Natural killer cell (primary cell): ENCODE measurements at regions not wholly inside any gene's neighbourhood (a gene's known extent, or its start where the extent isn't known, plus 50 kb on each side); places are given as distances from the start of the nearest gene placed in this dataset.
"Not testable (repeated sequence)": the region's sequence is repeated elsewhere in the genome, so short reads cannot be mapped to it uniquely, and the experiment has no call there.

Experiments
- ATAC-seq, 3 donors: fragments of 150-1000 bp in 2 of 3; fragments of 200-7000 bp in 1 of 3; cut with Tn5 transposase; 1 replicate in 1 of 3; 2 replicates in 2 of 3; pipeline ENCODE4 v1.10.0; 2021; ENCODE audit warnings: mild to moderate bottlenecking in 2 of 3, moderate library complexity in 2 of 3
- DNase-seq, 2 donors: peaks; one replicate each; pipeline versions ENCODE4 v3.0.0 to v3.0.0-alpha.2; 2013 to 2021; ENCODE audit warnings: mixed read lengths in 1 of 2
- H3K27ac ChIP-seq: one replicate; pipeline ENCODE4 v1.5.1; 2013; ENCODE audit warnings: mild to moderate bottlenecking, low read length
- H3K27me3 ChIP-seq: one replicate; pipeline ENCODE4 v1.6.1; 2013; ENCODE audit warnings: low read length; ENCODE audit not compliant: control insufficient read depth, insufficient read depth
- H3K36me3 ChIP-seq: one replicate; pipeline ENCODE4 v1.6.1; 2013; ENCODE audit warnings: low read length; ENCODE audit not compliant: control insufficient read depth, insufficient read depth
- H3K4me1 ChIP-seq: one replicate; pipeline ENCODE4 v1.6.1; 2013; ENCODE audit warnings: low read length; ENCODE audit not compliant: control insufficient read depth, insufficient read depth
- H3K4me3 ChIP-seq: one replicate; pipeline ENCODE4 v1.5.1; 2013; ENCODE audit warnings: low read length
- H3K9me3 ChIP-seq: one replicate; pipeline ENCODE4 v1.6.1; 2013; ENCODE audit warnings: low read length; ENCODE audit not compliant: control insufficient read depth, insufficient read depth
- H3K27ac Mint-ChIP-seq, 2 donors: one replicate each; pipeline ENCODE4 v1.8.0; 2022; ENCODE audit warnings: mild to moderate bottlenecking in 2 of 2, mixed read lengths in 2 of 2, moderate library complexity in 1 of 2
- H3K27me3 Mint-ChIP-seq, 2 donors: one replicate each; pipeline ENCODE4 v1.8.0; 2022; ENCODE audit warnings: low read depth in 2 of 2, mixed read lengths in 2 of 2
- H3K36me3 Mint-ChIP-seq: one replicate; pipeline ENCODE4 v1.8.0; 2022; ENCODE audit warnings: mixed read lengths
- H3K4me1 Mint-ChIP-seq, 2 donors: one replicate each; pipeline ENCODE4 v1.8.0; 2022; ENCODE audit warnings: mixed read lengths in 2 of 2
- H3K4me3 Mint-ChIP-seq: one replicate; pipeline ENCODE4 v1.8.0; 2022; ENCODE audit warnings: mild to moderate bottlenecking, moderate library complexity, mixed read lengths
- H3K9me3 Mint-ChIP-seq, 2 donors: one replicate each; pipeline ENCODE4 v1.8.0; 2022; ENCODE audit warnings: mixed read lengths in 2 of 2
- CTCF ChIP-seq: fragments of 200-600 bp; IDR thresholded peaks from one replicate; pipeline ENCODE4 v1.8.0; 2022; ENCODE audit warnings: antibody characterized with exemption
- WGBS: methylation state at CpG from one replicate; pipeline ENCODE4 v1.1.7; 2013; ENCODE audit warnings: missing lambda C conversion rate; ENCODE audit not compliant: insufficient coverage; 5-methylcytosine and 5-hydroxymethylcytosine counted together
- intact Hi-C: fragments of 100-400 bp; cut with micrococcal nuclease; formaldehyde crosslinking; loops from one replicate; pipeline ENCODE4 v1.14.2; 2022

DNA sequence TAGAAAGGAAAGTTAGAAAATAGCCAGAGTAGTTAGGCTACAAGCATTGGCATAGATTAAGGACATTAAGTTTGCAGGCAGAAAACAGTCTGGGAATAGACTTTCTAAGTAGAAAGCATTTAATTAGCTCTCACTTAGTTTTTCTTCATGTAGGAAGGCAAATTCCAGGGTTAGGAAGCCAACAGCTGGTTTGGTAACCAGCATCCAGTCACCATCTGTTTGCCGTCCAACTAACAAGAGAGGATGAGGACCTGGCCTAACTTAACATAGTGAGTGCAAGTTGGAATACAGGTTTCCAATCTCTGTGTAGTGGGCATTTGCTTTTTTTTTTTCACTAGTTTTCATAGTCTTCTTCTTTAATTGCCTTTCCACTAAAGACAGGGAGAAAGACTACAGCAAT lies 121.7 kb upstream of the NR3C1 start:
- intact Hi-C loops, result no loop called here
- no peak for TF ChIP-seq CTCF
- DNase-seq (no peak), ATAC-seq (no peak)
- H3K27ac ChIP-seq, result no peak overlapping the region
- H3K9me3 ChIP-seq, result no peaks in the 10 kb centered on the region
- Mint-ChIP-seq H3K4me3 (no peak overlapping the region), H3K36me3 (no peaks in the 10 kb centered on the region), H3K27ac (no peak overlapping the region), H3K9me3 (no peaks in the 10 kb centered on the region), H3K27me3 (peaks cover 0 to 8% of the 10 kb centered on the region in 2 donors), H3K4me1 (no peaks in the 10 kb centered on the region)
- WGBS, result 88% methylated on average over 1 of the region's 1 CpG
- H3K36me3 ChIP-seq, result no peaks in the 10 kb centered on the region
- H3K27me3 ChIP-seq, result no peaks in the 10 kb centered on the region
- no peaks in the 10 kb centered on the region for H3K4me1 ChIP-seq
- H3K4me3 ChIP-seq, result no peak overlapping the region

GRCh38 chr5:143524338-143524945 lies 121.0 kb upstream of the NR3C1 start:
- H3K9me3 Mint-ChIP-seq, result no peaks in the 10 kb centered on the region
- Histone ChIP-seq H3K9me3 (no peaks in the 10 kb centered on the region), H3K4me3 (no peak overlapping the region), H3K4me1 (no peaks in the 10 kb centered on the region), H3K27me3 (no peaks in the 10 kb centered on the region), H3K27ac (no peak overlapping the region), H3K36me3 (no peaks in the 10 kb centered on the region)
- no peaks in the 10 kb centered on the region for H3K36me3 Mint-ChIP-seq
- WGBS, result 85% methylated on average over 2 of the region's 2 CpGs
- intact Hi-C loops, result no loop called here
- H3K27ac Mint-ChIP-seq, result no peak overlapping the region
- H3K4me1 Mint-ChIP-seq, result no peaks in the 10 kb centered on the region
- no peak for TF ChIP-seq CTCF
- H3K4me3 Mint-ChIP-seq, result no peak overlapping the region
- ATAC-seq (no peak), DNase-seq (no peak)
- peaks cover 0 to 8% of the 10 kb centered on the region in 2 donors for H3K27me3 Mint-ChIP-seq

- Histone ChIP-seq H3K4me3 (no peak overlapping the region), H3K27me3 (no peaks in the 10 kb centered on the region), H3K4me1 (no peaks in the 10 kb centered on the region), H3K27ac (no peak overlapping the region), H3K36me3 (no peaks in the 10 kb centered on the region), H3K9me3 (no peaks in the 10 kb centered on the region)
- no peak for DNase-seq
- TF ChIP-seq CTCF, result no peak
- Mint-ChIP-seq H3K4me3 (no peak overlapping the region), H3K9me3 (no peaks in the 10 kb centered on the region), H3K27me3 (peaks cover 0 to 8% of the 10 kb centered on the region in 2 donors), H3K36me3 (no peaks in the 10 kb centered on the region), H3K4me1 (no peaks in the 10 kb centered on the region), H3K27ac (no peak overlapping the region)
- intact Hi-C loops, result no loop called here
- no peak for ATAC-seq
- WGBS, result 96% methylated on average over 4 of the region's 4 CpGs
Observed at GRCh38 chr5:143521846-143522400, 118.4 kb upstream of the NR3C1 start.

GRCh38 chr5:143521141-143521540 lies 117.7 kb upstream of the NR3C1 start:
- Mint-ChIP-seq H3K9me3 (no peaks in the 10 kb centered on the region), H3K4me1 (no peaks in the 10 kb centered on the region), H3K27me3 (peaks cover 0 to 8% of the 10 kb centered on the region in 2 donors), H3K27ac (no peak overlapping the region), H3K4me3 (no peak overlapping the region), H3K36me3 (no peaks in the 10 kb centered on the region)
- DNase-seq, result no peak
- intact Hi-C loops, result no loop called here
- Histone ChIP-seq H3K4me3 (no peak overlapping the region), H3K9me3 (no peaks in the 10 kb centered on the region), H3K36me3 (no peaks in the 10 kb centered on the region), H3K4me1 (no peaks in the 10 kb centered on the region), H3K27ac (no peak overlapping the region), H3K27me3 (no peaks in the 10 kb centered on the region)
- no peak for ATAC-seq
- no peak for TF ChIP-seq CTCF
- WGBS, result 92% methylated on average over 4 of the region's 4 CpGs

DNA sequence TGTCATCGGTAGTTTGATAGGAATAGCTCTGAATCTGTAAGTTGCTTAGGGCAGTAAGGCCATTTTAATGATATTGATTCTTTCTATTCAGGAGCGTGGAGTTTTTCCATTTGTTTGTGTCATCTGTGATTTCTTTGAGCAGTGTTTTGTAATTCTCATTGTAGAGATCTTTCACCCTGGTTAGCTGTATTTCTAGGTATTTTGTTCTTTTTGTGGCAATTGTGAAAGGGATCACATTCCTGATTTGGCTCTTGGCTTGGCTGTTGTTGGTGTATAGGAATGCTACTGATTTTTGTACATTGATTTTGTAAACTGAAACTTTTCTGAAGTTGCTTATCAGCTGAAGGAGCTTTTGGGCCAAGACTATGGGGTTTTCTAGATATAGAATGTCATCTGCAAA lies 115.7 kb upstream of the NR3C1 start:
- H3K4me3 Mint-ChIP-seq, H3K36me3 Mint-ChIP-seq, ATAC-seq, H3K4me3 ChIP-seq, H3K9me3 ChIP-seq, intact Hi-C loops, H3K27me3 ChIP-seq, H3K27me3 Mint-ChIP-seq, H3K27ac ChIP-seq, H3K4me1 Mint-ChIP-seq, H3K4me1 ChIP-seq, DNase-seq, H3K36me3 ChIP-seq, H3K27ac Mint-ChIP-seq, H3K9me3 Mint-ChIP-seq: not testable (repeated sequence)
- 93% methylated on average over 2 of the region's 2 CpGs for WGBS
